Adrenal gland (tissue), 9 donors: ENCODE measurements at regions not wholly inside any gene's neighbourhood (a gene's known extent, or its start where the extent isn't known, plus 50 kb on each side); places are given as distances from the start of the nearest gene placed in this dataset.
"Not testable (repeated sequence)": the region's sequence is repeated elsewhere in the genome, so short reads cannot be mapped to it uniquely, and the experiment has no call there.

Experiments
- DNase-seq, 7 donors: peaks; one replicate each; pipeline ENCODE4 v3.0.0-alpha.2; 2019 to 2020
- H3K27ac ChIP-seq, 5 donors: fragments of 200-600 bp; sonication (generic) in 4 of 5; 1 replicate in 3 of 5; 2 replicates in 2 of 5; pipeline versions ENCODE4 v1.5.1 to v1.8.0; 2016 to 2020; ENCODE audit warnings: mild to moderate bottlenecking in 1 of 5
- H3K27me3 ChIP-seq: fragments of 200-600 bp; 2 replicates; pipeline ENCODE4 v1.8.0; 2021
- H3K36me3 ChIP-seq, 2 donors: fragments of 200-600 bp; replicated peaks in 1 of 2; 1 replicate in 1 of 2; 2 replicates in 1 of 2; pipeline versions ENCODE4 v1.5.1 to v1.8.0; 2018 to 2022
- H3K4me1 ChIP-seq, 2 donors: fragments of 200-600 bp; replicated peaks in 1 of 2; 1 replicate in 1 of 2; 2 replicates in 1 of 2; pipeline versions ENCODE4 v1.5.1 to v1.8.0; 2018 to 2021
- H3K4me3 ChIP-seq, 4 donors: fragments of 200-600 bp; sonication (generic) in 3 of 4; one replicate each; pipeline ENCODE4 v1.5.1; 2016 to 2018
- H3K9me3 ChIP-seq, 3 donors: fragments of 200-600 bp; sonication (generic) in 1 of 3; replicated peaks in 1 of 3; 1 replicate in 2 of 3; 2 replicates in 1 of 3; pipeline versions ENCODE4 v1.5.1 to v1.8.0; 2016 to 2021
- POLR2A ChIP-seq, 2 donors: fragments of 450-650 bp; IDR thresholded peaks; one replicate each; pipeline ENCODE4 v1.6.1; 2017; ENCODE audit warnings: antibody characterized with exemption in 2 of 2, mild to moderate bottlenecking in 2 of 2, moderate library complexity in 1 of 2
- WGBS, 4 donors: extraction: QIAGEN DNeasy Blood & Tissue Kit in 2 of 4; methylation state at CpG; one replicate each; pipeline versions ENCODE4 v1.1.5 to v1.1.7; 2013 to 2017; 5-methylcytosine and 5-hydroxymethylcytosine counted together
- intact Hi-C, 2 donors: fragments of 100-400 bp; cut with DNase I; formaldehyde crosslinking; loops; one replicate each; pipeline versions ENCODE4 v1.14.1 to v1.15.0; 2022 to 2023
- TF ChIP-seq, protein P1 (sequence below), 6 experiments: fragments of 450-650 bp in 4 of 6; fragments of 200-600 bp in 2 of 6; sonication (generic) in 1 of 6; IDR thresholded peaks; 1 replicate in 5 of 6; 2 replicates in 1 of 6; pipeline versions ENCODE4 v1.5.1 to v1.8.0; 2016 to 2021; ENCODE audit warnings: antibody characterized with exemption in 6 of 6, mild to moderate bottlenecking in 2 of 6, moderate library complexity in 1 of 6
- donor health status: healthy with polysubstance abuse.
- donor health status: Bipolar disorder and iron deficiency.
- donor health status: DM: yes; HTN: yes; CAD: no.
- donor health status: DM: no; HTN: no; CAD: no.
- donor health status: DM: no; HTN: no; CAD: no.

DNA sequence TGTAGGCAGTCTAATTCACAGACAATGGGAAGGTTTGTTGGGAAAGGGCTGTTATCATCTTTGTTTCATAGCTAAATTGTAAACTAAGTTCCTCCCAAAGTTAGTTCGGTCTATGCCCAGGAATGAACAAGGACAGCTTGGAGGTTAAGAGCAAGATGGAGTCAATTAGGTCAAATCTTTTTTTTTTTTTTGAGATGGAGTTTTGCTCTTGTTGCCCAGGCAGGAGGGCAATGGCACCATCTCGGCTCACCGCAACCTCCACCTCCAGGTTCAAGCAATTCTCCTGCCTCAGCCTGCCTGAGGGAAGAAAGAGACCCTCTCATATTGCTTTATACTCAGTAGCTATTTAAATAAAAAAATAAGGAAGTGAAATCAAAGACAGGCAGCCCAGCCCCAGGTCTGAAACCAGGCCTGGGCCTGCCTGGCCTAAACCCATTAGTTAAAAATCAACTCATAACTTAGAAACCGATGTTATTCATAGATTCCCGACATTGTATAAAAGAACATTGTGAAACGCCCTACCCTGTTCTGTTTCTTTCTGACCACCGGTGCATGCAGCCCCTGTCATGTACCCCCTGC is 297.4 kb upstream of the SGCG start:
- no peak for TF ChIP-seq POLR2A (IDR thresholded peaks at IDR 0.05)
- TF ChIP-seq, protein P1, sequence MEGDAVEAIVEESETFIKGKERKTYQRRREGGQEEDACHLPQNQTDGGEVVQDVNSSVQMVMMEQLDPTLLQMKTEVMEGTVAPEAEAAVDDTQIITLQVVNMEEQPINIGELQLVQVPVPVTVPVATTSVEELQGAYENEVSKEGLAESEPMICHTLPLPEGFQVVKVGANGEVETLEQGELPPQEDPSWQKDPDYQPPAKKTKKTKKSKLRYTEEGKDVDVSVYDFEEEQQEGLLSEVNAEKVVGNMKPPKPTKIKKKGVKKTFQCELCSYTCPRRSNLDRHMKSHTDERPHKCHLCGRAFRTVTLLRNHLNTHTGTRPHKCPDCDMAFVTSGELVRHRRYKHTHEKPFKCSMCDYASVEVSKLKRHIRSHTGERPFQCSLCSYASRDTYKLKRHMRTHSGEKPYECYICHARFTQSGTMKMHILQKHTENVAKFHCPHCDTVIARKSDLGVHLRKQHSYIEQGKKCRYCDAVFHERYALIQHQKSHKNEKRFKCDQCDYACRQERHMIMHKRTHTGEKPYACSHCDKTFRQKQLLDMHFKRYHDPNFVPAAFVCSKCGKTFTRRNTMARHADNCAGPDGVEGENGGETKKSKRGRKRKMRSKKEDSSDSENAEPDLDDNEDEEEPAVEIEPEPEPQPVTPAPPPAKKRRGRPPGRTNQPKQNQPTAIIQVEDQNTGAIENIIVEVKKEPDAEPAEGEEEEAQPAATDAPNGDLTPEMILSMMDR (IDR thresholded peaks at IDR 0.05) = no peak
- 73 to 88% (median 85%) methylated on average over 7 of the region's 7 CpGs for WGBS, 4 donors
- Histone ChIP-seq H3K27me3 (no peaks in the 10 kb centered on the region), H3K9me3 (no peaks in the 10 kb centered on the region), H3K27ac (no peak overlapping the region), H3K4me3 (no peak overlapping the region), H3K4me1 (no peaks in the 10 kb centered on the region), H3K36me3 (no peaks in the 10 kb centered on the region)
- intact Hi-C loops = no loop called here
- no peak for DNase-seq

GRCh38 chr13:22883956-22884355 is 296.8 kb upstream of the SGCG start:
- no peaks in the 10 kb centered on the region for H3K4me1 ChIP-seq
- H3K27ac ChIP-seq = no peak overlapping the region
- no peaks in the 10 kb centered on the region for H3K36me3 ChIP-seq
- H3K9me3 ChIP-seq = no peaks in the 10 kb centered on the region
- no peaks in the 10 kb centered on the region for H3K27me3 ChIP-seq
- WGBS, 4 donors = 75 to 84% (median 81%) methylated on average over 4 to 17 of the region's 17 CpGs
- intact Hi-C loops = no loop called here
- DNase-seq = no peak
- H3K4me3 ChIP-seq = no peak overlapping the region
- TF ChIP-seq, protein P1 (IDR thresholded peaks at IDR 0.05) = no peak
- TF ChIP-seq POLR2A (IDR thresholded peaks at IDR 0.05) = no peak

DNA sequence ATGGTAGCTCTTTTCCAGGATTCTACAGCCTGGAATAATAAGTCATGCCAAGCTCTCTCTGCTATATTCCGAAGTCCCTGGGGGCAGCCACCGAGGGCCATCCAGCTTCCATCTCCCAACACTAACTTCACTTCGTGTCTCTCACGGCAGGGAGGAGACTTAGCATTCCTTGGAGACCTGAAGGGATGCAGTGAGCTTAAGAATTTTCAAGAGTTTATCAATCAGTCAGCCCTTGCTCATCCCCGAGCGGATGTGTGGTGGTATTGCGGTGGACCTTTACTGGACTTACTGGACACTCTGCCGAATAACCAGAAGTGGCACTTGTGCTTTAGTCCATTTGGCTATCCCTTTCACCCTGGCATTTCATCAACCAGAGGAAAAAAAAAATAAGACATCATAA is 294.7 kb upstream of the SGCG start:
- H3K27ac ChIP-seq, H3K27me3 ChIP-seq, H3K4me1 ChIP-seq, H3K9me3 ChIP-seq, H3K4me3 ChIP-seq, intact Hi-C loops, H3K36me3 ChIP-seq, DNase-seq: not testable (repeated sequence)
- WGBS, 4 donors = 86 to 89% (median 87%) methylated on average over 7 to 8 of the region's 8 CpGs

DNA sequence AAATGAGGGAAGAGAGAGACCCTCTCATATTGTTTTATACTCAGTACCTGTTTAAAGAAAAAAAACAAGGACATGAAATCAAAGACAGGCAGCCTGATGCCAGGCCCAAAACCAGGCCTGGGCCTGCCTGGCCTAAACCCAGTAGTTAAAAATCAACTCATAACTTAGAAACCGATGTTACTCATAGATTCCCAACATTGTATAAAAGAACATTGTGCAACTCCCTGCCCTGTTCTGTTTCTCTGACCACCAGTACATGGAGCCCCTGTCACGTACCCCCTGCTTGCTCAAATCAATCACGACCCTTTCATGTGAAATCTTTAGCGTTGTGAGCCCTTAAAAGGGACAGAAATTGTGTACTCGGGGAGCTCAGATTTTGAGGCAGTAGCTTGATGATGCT is 291.4 kb upstream of the SGCG start:
- H3K27ac ChIP-seq, H3K27me3 ChIP-seq, DNase-seq, H3K4me1 ChIP-seq, H3K4me3 ChIP-seq, intact Hi-C loops, H3K36me3 ChIP-seq, H3K9me3 ChIP-seq: not testable (repeated sequence)
- WGBS, 4 donors = 83 to 94% (median 87%) methylated on average over 5 of the region's 5 CpGs

DNA sequence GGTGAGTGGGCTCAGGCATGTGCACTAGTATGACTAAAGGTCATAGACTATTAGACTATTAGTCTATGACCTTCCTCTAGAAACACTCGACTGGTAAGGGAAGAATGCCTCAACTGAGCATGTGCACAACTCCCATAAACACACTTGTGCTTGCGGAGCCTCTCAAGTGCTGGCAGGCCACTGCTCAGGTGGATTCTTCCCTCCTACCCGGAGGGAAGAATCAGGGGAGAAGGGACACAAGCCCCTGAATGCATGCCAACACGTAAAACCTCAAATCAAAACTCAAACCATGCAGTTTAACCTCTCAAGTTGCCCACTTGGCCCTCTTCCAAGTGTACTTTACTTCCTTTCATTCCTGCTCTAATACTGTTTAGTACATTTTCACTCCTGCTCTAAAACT is 287.6 kb upstream of the SGCG start:
- TF ChIP-seq, protein P1 (IDR thresholded peaks at IDR 0.05) = no peak
- no peak for TF ChIP-seq POLR2A (IDR thresholded peaks at IDR 0.05)
- no peaks in the 10 kb centered on the region for H3K27me3 ChIP-seq

More for the DNA sequence above, 287.6 kb upstream of the SGCG start:
- Histone ChIP-seq H3K4me3 (no peak overlapping the region), H3K4me1 (no peaks in the 10 kb centered on the region), H3K9me3 (no peaks in the 10 kb centered on the region), H3K27ac (no peak overlapping the region), H3K36me3 (no peaks in the 10 kb centered on the region)
- DNase-seq = no peak
- intact Hi-C loops = no loop called here
- 51 to 58% (median 54%) methylated on average over 4 of the region's 4 CpGs for WGBS, 4 donors
